SK-N-SH treated with all-trans-retinoic acid at 6 μM for 48 hours (cell line): ENCODE measurements at regions not wholly inside any gene's neighbourhood (a gene's known extent, or its start where the extent isn't known, plus 50 kb on each side); places are given as distances from the start of the nearest gene placed in this dataset.

Experiments
- ATAC-seq: fragments of 200-7000 bp; cut with Tn5 transposase; 3 replicates; pipeline ENCODE4 v1.9.1; 2020; ENCODE audit warnings: mild to moderate bottlenecking, moderate library complexity
- ARNTL ChIP-seq: fragments of 450-650 bp; formaldehyde crosslinking; IDR thresholded peaks from 2 replicates; pipeline ENCODE4 v1.5.0; 2020; ENCODE audit warnings: low read depth, mild to moderate bottlenecking, moderate library complexity, borderline replicate concordance
- BACH2 ChIP-seq: fragments of 250-450 bp; sonication (Bioruptor Pico); IDR thresholded peaks from 2 replicates; pipeline ENCODE4 v1.9.0; 2021; ENCODE audit warnings: mild to moderate bottlenecking, borderline replicate concordance
- CSDC2 ChIP-seq: fragments of 250-450 bp; sonication (Bioruptor Pico); IDR thresholded peaks from 2 replicates; pipeline ENCODE4 v1.5.0; 2020; ENCODE audit warnings: mild to moderate bottlenecking, moderate library complexity
- ESRRG ChIP-seq: fragments of 250-450 bp; sonication (Bioruptor Pico); IDR thresholded peaks from 2 replicates; pipeline ENCODE4 v1.6.1; 2021; ENCODE audit warnings: mild to moderate bottlenecking
- GLIS3 ChIP-seq: fragments of 250-450 bp; sonication (Bioruptor Pico); IDR thresholded peaks from 2 replicates; pipeline ENCODE4 v1.5.0; 2020; ENCODE audit warnings: mild to moderate bottlenecking, moderate library complexity
- ISL1 ChIP-seq: fragments of 250-450 bp; sonication (Bioruptor Pico); IDR thresholded peaks from 2 replicates; pipeline ENCODE4 v2.1.2; 2022; ENCODE audit warnings: mild to moderate bottlenecking, moderate library complexity
- OSR1 ChIP-seq: fragments of 250-450 bp; sonication (Bioruptor Pico); IDR thresholded peaks from 2 replicates; pipeline ENCODE4 v1.8.0; 2022; ENCODE audit warnings: moderate library complexity, mild to moderate bottlenecking, inconsistent platforms
- POU6F1 ChIP-seq: fragments of 250-450 bp; sonication (Bioruptor Pico); IDR thresholded peaks from 2 replicates; pipeline ENCODE4 v1.8.0; 2021; ENCODE audit warnings: low read depth, mild to moderate bottlenecking, moderate library complexity, borderline replicate concordance
- PPARA ChIP-seq: fragments of 250-450 bp; sonication (Bioruptor Pico); IDR thresholded peaks from 2 replicates; pipeline ENCODE4 v1.5.0; 2020; ENCODE audit warnings: mild to moderate bottlenecking, borderline replicate concordance
- RARB ChIP-seq: fragments of 250-450 bp; sonication (Bioruptor Pico); IDR thresholded peaks from 2 replicates; pipeline ENCODE4 v1.8.0; 2021; ENCODE audit warnings: mild to moderate bottlenecking, moderate library complexity
- SNAI2 ChIP-seq: fragments of 250-450 bp; sonication (Bioruptor Pico); IDR thresholded peaks from 2 replicates; pipeline ENCODE4 v1.5.0; 2020; ENCODE audit warnings: mild to moderate bottlenecking, moderate library complexity
- TCF4 ChIP-seq: fragments of 250-450 bp; sonication (Bioruptor Pico); IDR thresholded peaks from 2 replicates; pipeline ENCODE4 v1.8.0; 2021; ENCODE audit warnings: mild to moderate bottlenecking, moderate library complexity, borderline replicate concordance
- TOX ChIP-seq: fragments of 250-450 bp; sonication (Bioruptor Pico); IDR thresholded peaks from 2 replicates; pipeline ENCODE4 v1.8.0; 2021; ENCODE audit warnings: mild to moderate bottlenecking, moderate library complexity, borderline replicate concordance
- TSHZ2 ChIP-seq: fragments of 250-450 bp; sonication (Bioruptor Pico); IDR thresholded peaks from 2 replicates; pipeline ENCODE4 v1.5.0; 2020; ENCODE audit warnings: mild to moderate bottlenecking, moderate library complexity
- ZC3H10 ChIP-seq: fragments of 250-450 bp; sonication (Bioruptor Pico); IDR thresholded peaks from 2 replicates; pipeline ENCODE4 v1.5.1; 2021; ENCODE audit warnings: mild to moderate bottlenecking, moderate library complexity
- ZFP3 ChIP-seq: fragments of 250-450 bp; sonication (Bioruptor Pico); IDR thresholded peaks from 2 replicates; pipeline ENCODE4 v1.5.0; 2020; ENCODE audit warnings: mild to moderate bottlenecking, moderate library complexity
- ZFP30 ChIP-seq: fragments of 450-650 bp; formaldehyde crosslinking; IDR thresholded peaks from 2 replicates; pipeline ENCODE4 v1.5.0; 2022; ENCODE audit warnings: mild to moderate bottlenecking, moderate library complexity
- ZNF565 ChIP-seq: fragments of 450-650 bp; formaldehyde crosslinking; conservative IDR thresholded peaks from 2 replicates; pipeline ENCODE4 v1.5.0; 2020; ENCODE audit warnings: low read depth, mild to moderate bottlenecking, moderate library complexity
- ZNF8 ChIP-seq: fragments of 450-650 bp; formaldehyde crosslinking; IDR thresholded peaks from 2 replicates; pipeline ENCODE4 v1.5.0; 2020; ENCODE audit warnings: mild to moderate bottlenecking, moderate library complexity
- TF ChIP-seq, protein P1 (sequence below): fragments of 250-450 bp; sonication (Bioruptor Pico); IDR thresholded peaks from 2 replicates; pipeline ENCODE4 v1.8.0; 2020; ENCODE audit warnings: mild to moderate bottlenecking, moderate library complexity, borderline replicate concordance
- TF ChIP-seq, protein P2 (sequence below): fragments of 250-450 bp; sonication (Bioruptor Pico); IDR thresholded peaks from 2 replicates; pipeline ENCODE4 v1.5.1; 2020; ENCODE audit warnings: low read depth, mild to moderate bottlenecking, moderate library complexity
- TF ChIP-seq, protein P3 (sequence below): fragments of 250-450 bp; sonication (Bioruptor Pico); IDR thresholded peaks from 2 replicates; pipeline ENCODE4 v1.5.1; 2021; ENCODE audit warnings: mild to moderate bottlenecking, moderate library complexity

DNA sequence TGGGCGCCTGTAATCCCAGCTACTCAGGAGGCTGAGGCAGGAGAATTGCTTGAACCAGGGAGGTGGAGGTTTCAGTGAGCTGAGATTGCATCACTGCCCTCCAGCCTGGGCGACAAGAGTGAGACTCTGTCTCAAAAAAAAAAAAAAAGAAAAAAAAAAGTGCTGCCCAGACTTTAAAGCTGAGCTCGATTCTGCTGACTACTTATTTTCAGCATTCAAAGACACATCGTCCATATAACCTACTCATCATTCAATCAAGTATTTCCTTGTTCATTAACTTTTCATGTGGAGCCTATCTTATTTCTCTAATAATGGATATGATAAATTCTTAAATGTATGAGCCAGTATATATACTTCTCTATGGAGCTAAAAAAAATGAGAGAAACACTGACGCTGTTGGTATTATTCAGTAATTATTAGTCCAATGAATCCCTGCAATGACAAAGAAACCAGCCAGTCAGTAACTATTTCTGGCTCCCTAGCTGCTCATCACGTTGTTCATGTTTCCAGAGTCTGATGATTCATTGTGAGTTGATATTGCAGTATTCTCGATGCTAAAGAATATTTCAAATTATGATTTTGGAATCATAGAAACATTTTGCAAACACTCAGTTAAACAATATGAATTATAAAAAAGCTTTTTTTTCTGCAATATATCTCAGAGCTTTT lies 111.9 kb downstream of the RAP2B start:
- ATAC-seq: peak; percentile 93
- TF ChIP-seq POU6F1 (no peak), CSDC2 (CRISPR knock-in tag) (no peak), OSR1 (CRISPR knock-in tag) (no peak), GLIS3 (CRISPR knock-in tag) (no peak), ESRRG (CRISPR knock-in tag) (no peak), ZFP3 (no peak), TOX (CRISPR knock-in tag) (no peak), RARB (CRISPR knock-in tag) (no peak), ISL1 (no peak), ZC3H10 (CRISPR knock-in tag) (no peak), ZNF565 (no peak), ARNTL (CRISPR knock-in tag) (no peak), BACH2 (CRISPR knock-in tag) (no peak), ZNF8 (CRISPR knock-in tag) (no peak), TCF4 (no peak), ZFP30 (CRISPR knock-in tag) (no peak), TSHZ2 (CRISPR knock-in tag) (no peak)
- TF ChIP-seq, protein P1, sequence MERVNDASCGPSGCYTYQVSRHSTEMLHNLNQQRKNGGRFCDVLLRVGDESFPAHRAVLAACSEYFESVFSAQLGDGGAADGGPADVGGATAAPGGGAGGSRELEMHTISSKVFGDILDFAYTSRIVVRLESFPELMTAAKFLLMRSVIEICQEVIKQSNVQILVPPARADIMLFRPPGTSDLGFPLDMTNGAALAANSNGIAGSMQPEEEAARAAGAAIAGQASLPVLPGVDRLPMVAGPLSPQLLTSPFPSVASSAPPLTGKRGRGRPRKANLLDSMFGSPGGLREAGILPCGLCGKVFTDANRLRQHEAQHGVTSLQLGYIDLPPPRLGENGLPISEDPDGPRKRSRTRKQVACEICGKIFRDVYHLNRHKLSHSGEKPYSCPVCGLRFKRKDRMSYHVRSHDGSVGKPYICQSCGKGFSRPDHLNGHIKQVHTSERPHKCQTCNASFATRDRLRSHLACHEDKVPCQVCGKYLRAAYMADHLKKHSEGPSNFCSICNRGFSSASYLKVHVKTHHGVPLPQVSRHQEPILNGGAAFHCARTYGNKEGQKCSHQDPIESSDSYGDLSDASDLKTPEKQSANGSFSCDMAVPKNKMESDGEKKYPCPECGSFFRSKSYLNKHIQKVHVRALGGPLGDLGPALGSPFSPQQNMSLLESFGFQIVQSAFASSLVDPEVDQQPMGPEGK (CRISPR knock-in tag): no peak
- TF ChIP-seq, protein P2, sequence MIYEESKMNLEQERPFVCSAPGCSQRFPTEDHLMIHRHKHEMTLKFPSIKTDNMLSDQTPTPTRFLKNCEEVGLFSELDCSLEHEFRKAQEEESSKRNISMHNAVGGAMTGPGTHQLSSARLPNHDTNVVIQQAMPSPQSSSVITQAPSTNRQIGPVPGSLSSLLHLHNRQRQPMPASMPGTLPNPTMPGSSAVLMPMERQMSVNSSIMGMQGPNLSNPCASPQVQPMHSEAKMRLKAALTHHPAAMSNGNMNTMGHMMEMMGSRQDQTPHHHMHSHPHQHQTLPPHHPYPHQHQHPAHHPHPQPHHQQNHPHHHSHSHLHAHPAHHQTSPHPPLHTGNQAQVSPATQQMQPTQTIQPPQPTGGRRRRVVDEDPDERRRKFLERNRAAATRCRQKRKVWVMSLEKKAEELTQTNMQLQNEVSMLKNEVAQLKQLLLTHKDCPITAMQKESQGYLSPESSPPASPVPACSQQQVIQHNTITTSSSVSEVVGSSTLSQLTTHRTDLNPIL (CRISPR knock-in tag): no peak
- TF ChIP-seq, protein P3, sequence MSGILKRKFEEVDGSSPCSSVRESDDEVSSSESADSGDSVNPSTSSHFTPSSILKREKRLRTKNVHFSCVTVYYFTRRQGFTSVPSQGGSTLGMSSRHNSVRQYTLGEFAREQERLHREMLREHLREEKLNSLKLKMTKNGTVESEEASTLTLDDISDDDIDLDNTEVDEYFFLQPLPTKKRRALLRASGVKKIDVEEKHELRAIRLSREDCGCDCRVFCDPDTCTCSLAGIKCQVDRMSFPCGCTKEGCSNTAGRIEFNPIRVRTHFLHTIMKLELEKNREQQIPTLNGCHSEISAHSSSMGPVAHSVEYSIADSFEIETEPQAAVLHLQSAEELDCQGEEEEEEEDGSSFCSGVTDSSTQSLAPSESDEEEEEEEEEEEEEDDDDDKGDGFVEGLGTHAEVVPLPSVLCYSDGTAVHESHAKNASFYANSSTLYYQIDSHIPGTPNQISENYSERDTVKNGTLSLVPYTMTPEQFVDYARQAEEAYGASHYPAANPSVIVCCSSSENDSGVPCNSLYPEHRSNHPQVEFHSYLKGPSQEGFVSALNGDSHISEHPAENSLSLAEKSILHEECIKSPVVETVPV (CRISPR knock-in tag): no peak

- peak; percentile 38 for ATAC-seq
- TF ChIP-seq TCF4 (no peak), GLIS3 (CRISPR knock-in tag) (no peak), ZNF8 (CRISPR knock-in tag) (no peak), SNAI2 (no peak), ZC3H10 (CRISPR knock-in tag) (no peak), TOX (CRISPR knock-in tag) (no peak), ARNTL (CRISPR knock-in tag) (no peak), OSR1 (CRISPR knock-in tag) (no peak), TSHZ2 (CRISPR knock-in tag) (no peak), PPARA (CRISPR knock-in tag) (no peak), ZFP3 (no peak), ZNF565 (no peak), BACH2 (CRISPR knock-in tag) (no peak)
- TF ChIP-seq, protein P2 (CRISPR knock-in tag): no peak
- TF ChIP-seq, protein P1 (CRISPR knock-in tag): no peak
Measured at GRCh38 chr3:153274561-153274960, 112.5 kb downstream of the RAP2B start.
